GM12801 (cell line): ENCODE measurements at regions not wholly inside any gene's neighbourhood (a gene's known extent, or its start where the extent isn't known, plus 50 kb on each side); places are given as distances from the start of the nearest gene placed in this dataset.

Experiments used
- CTCF ChIP-seq: IDR thresholded peaks from one replicate; pipeline ENCODE4 v1.5.1; 2011; ENCODE audit warnings: control low read depth; ENCODE audit not compliant: insufficient read length; ENCODE audit errors: extremely low read depth

GRCh38 chr6:153816366-153816765, 222.7 kb upstream of the OPRM1 start:
- TF ChIP-seq CTCF, result no peak

- TF ChIP-seq CTCF, result no peak
Observed at GRCh38 chr6:153814136-153814535, 224.9 kb upstream of the OPRM1 start.

GRCh38 chr6:153804755-153805330, 234.2 kb upstream of the OPRM1 start:
- no peak for TF ChIP-seq CTCF

GRCh38 chr6:153801917-153802316, 237.1 kb upstream of the OPRM1 start:
- TF ChIP-seq CTCF, result no peak

GRCh38 chr6:153800580-153801188, 238.4 kb upstream of the OPRM1 start:
- TF ChIP-seq CTCF, result no peak

GRCh38 chr6:153790876-153791473, 248.1 kb upstream of the OPRM1 start:
- no peak for TF ChIP-seq CTCF

GRCh38 chr6:153790048-153790447, 249.0 kb upstream of the OPRM1 start:
- TF ChIP-seq CTCF, result no peak
